HG03442 (cell line): ENCODE measurements at regions not wholly inside any gene's neighbourhood (a gene's known extent, or its start where the extent isn't known, plus 50 kb on each side); places are given as distances from the start of the nearest gene placed in this dataset.

Source experiments
- ATAC-seq: cut with Tn5 transposase; IDR thresholded peaks from one replicate; pipeline ENCODE4 v1.9.1; 2021; ENCODE audit warnings: mild to moderate bottlenecking, moderate library complexity; ENCODE audit not compliant: unreplicated experiment

DNA sequence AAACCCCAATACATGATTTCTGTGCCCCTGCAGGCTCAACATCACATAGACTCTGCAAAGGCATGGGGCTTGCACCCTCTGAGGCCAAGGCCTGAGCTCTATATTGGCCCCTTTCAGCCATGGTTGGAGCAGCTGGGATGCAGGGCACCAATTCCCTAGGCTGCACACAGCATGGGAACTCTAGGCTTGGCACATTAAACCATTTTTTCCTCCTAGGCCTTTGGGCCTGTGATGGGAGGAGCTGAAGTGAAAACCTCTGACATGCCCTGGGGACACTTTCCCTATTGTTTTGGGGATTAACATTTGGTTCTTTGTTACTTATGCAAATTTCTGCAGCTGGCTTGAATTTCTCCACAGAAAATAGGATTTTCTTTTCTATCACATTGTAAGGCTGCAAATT is 1629.5 kb downstream of the OTOL1 start:
- ATAC-seq: no peak
